ENCODE measurements at regions not wholly inside any gene's neighbourhood (a gene's known extent, or its start where the extent isn't known, plus 50 kb on each side); places are given as distances from the start of the nearest gene placed in this dataset.

DNA sequence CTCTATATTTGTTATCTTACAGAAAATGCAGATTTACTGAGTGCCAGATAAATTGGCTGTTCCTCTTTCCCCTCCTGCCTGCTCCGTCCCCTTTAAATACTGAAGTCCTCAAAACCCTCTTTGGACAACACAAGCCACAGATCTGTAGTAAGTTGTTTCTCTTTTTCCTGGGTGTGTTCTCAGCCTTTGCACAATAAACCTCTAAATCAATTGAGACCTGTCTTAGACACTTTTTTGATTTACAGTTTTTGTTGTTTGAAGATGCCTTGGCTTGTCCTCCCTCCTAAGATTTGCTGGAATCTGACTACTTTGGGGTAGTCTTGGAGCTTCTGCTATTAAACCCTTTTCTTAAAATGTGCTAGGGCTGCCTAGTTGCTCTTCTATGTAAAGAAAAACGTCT is 60.9 kb upstream of the EIF2S2 start:
- no peaks in the 10 kb centered on the region for H3K4me1 ChIP-seq (ENCODE audit: low read length)
- no peak overlapping the region for H3K4me2 ChIP-seq (ENCODE audit: low read length)
- no peaks in the 10 kb centered on the region for H3K9me3 ChIP-seq (ENCODE audit: insufficient read depth, low read length)
- H3K4me3 ChIP-seq (ENCODE audit: low read length): no peak overlapping the region
- H4K20me1 ChIP-seq (ENCODE audit: insufficient read depth, low read length): no peaks in the 10 kb centered on the region
- no peaks in the 10 kb centered on the region for H3K36me3 ChIP-seq (replicated peaks; ENCODE audit: low read depth, low read length)
- no peaks in the 10 kb centered on the region for H3K79me2 ChIP-seq (ENCODE audit: low read length)
- peaks cover 14% of the 10 kb centered on the region; the same call in 1 of the 2 replicates for H3K27me3 ChIP-seq (ENCODE audit: low read depth, low read length)
- H3K9ac ChIP-seq (ENCODE audit: low read length): no peak overlapping the region
- no peak overlapping the region for H3K27ac ChIP-seq (ENCODE audit: low read length)
- no peak overlapping the region for H2AFZ ChIP-seq (ENCODE audit: low read depth, low read length)
- TF ChIP-seq, protein P1, sequence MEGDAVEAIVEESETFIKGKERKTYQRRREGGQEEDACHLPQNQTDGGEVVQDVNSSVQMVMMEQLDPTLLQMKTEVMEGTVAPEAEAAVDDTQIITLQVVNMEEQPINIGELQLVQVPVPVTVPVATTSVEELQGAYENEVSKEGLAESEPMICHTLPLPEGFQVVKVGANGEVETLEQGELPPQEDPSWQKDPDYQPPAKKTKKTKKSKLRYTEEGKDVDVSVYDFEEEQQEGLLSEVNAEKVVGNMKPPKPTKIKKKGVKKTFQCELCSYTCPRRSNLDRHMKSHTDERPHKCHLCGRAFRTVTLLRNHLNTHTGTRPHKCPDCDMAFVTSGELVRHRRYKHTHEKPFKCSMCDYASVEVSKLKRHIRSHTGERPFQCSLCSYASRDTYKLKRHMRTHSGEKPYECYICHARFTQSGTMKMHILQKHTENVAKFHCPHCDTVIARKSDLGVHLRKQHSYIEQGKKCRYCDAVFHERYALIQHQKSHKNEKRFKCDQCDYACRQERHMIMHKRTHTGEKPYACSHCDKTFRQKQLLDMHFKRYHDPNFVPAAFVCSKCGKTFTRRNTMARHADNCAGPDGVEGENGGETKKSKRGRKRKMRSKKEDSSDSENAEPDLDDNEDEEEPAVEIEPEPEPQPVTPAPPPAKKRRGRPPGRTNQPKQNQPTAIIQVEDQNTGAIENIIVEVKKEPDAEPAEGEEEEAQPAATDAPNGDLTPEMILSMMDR (IDR thresholded peaks at IDR 0.05; ENCODE audit: low read depth, low read length): no peak
- no peak for TF ChIP-seq EZH2phosphoT487 (IDR thresholded peaks at IDR 0.05; ENCODE audit: low read depth)

DNA sequence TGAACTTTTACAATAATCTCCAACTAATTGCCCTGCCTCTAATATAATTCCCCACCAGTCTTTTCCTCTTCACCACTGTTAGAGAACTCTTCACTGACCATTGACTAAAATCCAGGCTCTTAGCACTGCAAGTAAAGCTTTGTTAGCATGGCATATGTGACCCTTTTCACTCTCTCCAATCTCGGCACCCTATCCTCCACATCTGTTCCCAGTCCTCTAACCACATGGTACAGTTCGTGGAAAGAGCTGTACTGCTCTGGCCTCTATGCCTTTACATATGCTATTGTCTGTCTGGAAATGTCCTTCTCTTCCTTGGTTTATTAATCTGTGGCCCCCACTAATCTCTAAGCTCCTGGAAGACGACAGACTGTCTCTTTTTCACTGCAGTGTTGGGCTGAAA is 63.0 kb upstream of the EIF2S2 start:
- Histone ChIP-seq H4K20me1 (ENCODE audit: insufficient read depth, low read length) (no peaks in the 10 kb centered on the region), H3K4me1 (ENCODE audit: low read length) (no peaks in the 10 kb centered on the region), H3K9ac (ENCODE audit: low read length) (no peak overlapping the region), H3K36me3 (replicated peaks; ENCODE audit: low read depth, low read length) (no peaks in the 10 kb centered on the region), H2AFZ (ENCODE audit: low read depth, low read length) (no peak overlapping the region), H3K27me3 (ENCODE audit: low read depth, low read length) (peaks cover 14% of the 10 kb centered on the region; the same call in 1 of the 2 replicates), H3K79me2 (ENCODE audit: low read length) (no peaks in the 10 kb centered on the region), H3K9me3 (ENCODE audit: insufficient read depth, low read length) (no peaks in the 10 kb centered on the region), H3K27ac (ENCODE audit: low read length) (no peak overlapping the region), H3K4me2 (ENCODE audit: low read length) (no peak overlapping the region), H3K4me3 (ENCODE audit: low read length) (no peak overlapping the region)
- TF ChIP-seq, protein P1 (IDR thresholded peaks at IDR 0.05; ENCODE audit: low read depth, low read length): no peak
- no peak for TF ChIP-seq EZH2phosphoT487 (IDR thresholded peaks at IDR 0.05; ENCODE audit: low read depth)

DNA sequence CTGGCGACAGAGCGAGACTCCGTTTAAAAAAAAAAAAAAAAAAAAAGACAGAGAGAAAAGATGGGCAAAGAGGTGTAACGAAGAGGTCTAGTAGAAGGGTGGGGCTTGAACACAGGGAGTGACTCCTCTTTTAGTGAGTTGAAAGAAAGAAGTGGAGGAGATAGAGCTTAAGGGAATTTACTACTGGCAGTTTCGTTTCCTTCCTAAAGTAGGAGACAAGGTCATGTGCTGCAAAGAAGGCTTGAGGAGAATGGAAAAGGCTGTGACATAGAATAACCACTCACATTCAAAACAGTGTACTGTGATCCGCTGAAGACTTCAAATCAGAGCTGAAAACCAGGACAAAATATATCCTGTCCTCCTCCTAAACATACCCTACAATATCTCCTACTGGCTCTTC is 63.8 kb upstream of the EIF2S2 start:
- no peak overlapping the region for H3K4me3 ChIP-seq (ENCODE audit: low read length)
- no peak overlapping the region for H3K27ac ChIP-seq (ENCODE audit: low read length)
- H3K27me3 ChIP-seq (ENCODE audit: low read depth, low read length): peaks cover 14% of the 10 kb centered on the region; the same call in 1 of the 2 replicates
- no peak overlapping the region for H3K4me2 ChIP-seq (ENCODE audit: low read length)
- TF ChIP-seq, protein P1 (IDR thresholded peaks at IDR 0.05; ENCODE audit: low read depth, low read length): no peak
- no peak for TF ChIP-seq EZH2phosphoT487 (IDR thresholded peaks at IDR 0.05; ENCODE audit: low read depth)
- H3K36me3 ChIP-seq (replicated peaks; ENCODE audit: low read depth, low read length): no peaks in the 10 kb centered on the region
- H3K9me3 ChIP-seq (ENCODE audit: insufficient read depth, low read length): no peaks in the 10 kb centered on the region
- H3K9ac ChIP-seq (ENCODE audit: low read length): no peak overlapping the region
- no peaks in the 10 kb centered on the region for H4K20me1 ChIP-seq (ENCODE audit: insufficient read depth, low read length)
- H2AFZ ChIP-seq (ENCODE audit: low read depth, low read length): no peak overlapping the region
- no peaks in the 10 kb centered on the region for H3K79me2 ChIP-seq (ENCODE audit: low read length)
- H3K4me1 ChIP-seq (ENCODE audit: low read length): no peaks in the 10 kb centered on the region

DNA sequence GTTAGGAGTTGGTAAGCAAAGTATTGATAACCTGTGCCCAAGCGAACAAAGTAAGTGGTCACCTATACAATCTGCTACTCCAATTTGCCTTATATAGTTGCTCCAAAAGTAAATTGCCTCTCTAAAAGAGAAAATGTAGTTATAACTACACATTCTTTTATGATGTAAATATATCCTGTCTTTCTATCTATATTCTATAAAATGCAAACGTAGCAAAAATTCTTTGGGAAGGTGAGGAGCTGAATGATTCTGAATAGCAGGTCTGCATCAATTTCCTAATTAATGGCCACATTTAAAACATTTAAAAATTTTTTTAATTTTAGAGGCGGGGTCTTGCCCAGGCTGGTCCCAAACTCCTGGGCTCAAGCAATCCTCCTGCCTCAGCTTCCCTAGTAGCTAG is 64.2 kb upstream of the ASIP start:
- H3K27ac ChIP-seq (ENCODE audit: low read length): no peak overlapping the region
- H3K9ac ChIP-seq (ENCODE audit: low read length): no peak overlapping the region
- TF ChIP-seq, protein P1 (IDR thresholded peaks at IDR 0.05; ENCODE audit: low read depth, low read length): no peak
- TF ChIP-seq EZH2phosphoT487 (IDR thresholded peaks at IDR 0.05; ENCODE audit: low read depth): no peak
- H3K27me3 ChIP-seq (ENCODE audit: low read depth, low read length): peaks cover 14% of the 10 kb centered on the region; the same call in 1 of the 2 replicates
- H3K9me3 ChIP-seq (ENCODE audit: insufficient read depth, low read length): no peaks in the 10 kb centered on the region
- no peak overlapping the region for H2AFZ ChIP-seq (ENCODE audit: low read depth, low read length)
- no peaks in the 10 kb centered on the region for H3K79me2 ChIP-seq (ENCODE audit: low read length)
- H3K4me3 ChIP-seq (ENCODE audit: low read length): no peak overlapping the region
- no peaks in the 10 kb centered on the region for H3K36me3 ChIP-seq (replicated peaks; ENCODE audit: low read depth, low read length)
- H3K4me2 ChIP-seq (ENCODE audit: low read length): no peak overlapping the region
- no peaks in the 10 kb centered on the region for H4K20me1 ChIP-seq (ENCODE audit: insufficient read depth, low read length)
- H3K4me1 ChIP-seq (ENCODE audit: low read length): no peaks in the 10 kb centered on the region

Data from OCI-LY3 (cell line).